COLO668 (cell line): ENCODE measurements at regions not wholly inside any gene's neighbourhood (a gene's known extent, or its start where the extent isn't known, plus 50 kb on each side); places are given as distances from the start of the nearest gene placed in this dataset.

ENCODE experiments used
- DNase-seq: peaks from one replicate; lab custom pipeline; 2025; ENCODE audit not compliant: unreplicated experiment; lab: John Stamatoyannopoulos, UW

DNA sequence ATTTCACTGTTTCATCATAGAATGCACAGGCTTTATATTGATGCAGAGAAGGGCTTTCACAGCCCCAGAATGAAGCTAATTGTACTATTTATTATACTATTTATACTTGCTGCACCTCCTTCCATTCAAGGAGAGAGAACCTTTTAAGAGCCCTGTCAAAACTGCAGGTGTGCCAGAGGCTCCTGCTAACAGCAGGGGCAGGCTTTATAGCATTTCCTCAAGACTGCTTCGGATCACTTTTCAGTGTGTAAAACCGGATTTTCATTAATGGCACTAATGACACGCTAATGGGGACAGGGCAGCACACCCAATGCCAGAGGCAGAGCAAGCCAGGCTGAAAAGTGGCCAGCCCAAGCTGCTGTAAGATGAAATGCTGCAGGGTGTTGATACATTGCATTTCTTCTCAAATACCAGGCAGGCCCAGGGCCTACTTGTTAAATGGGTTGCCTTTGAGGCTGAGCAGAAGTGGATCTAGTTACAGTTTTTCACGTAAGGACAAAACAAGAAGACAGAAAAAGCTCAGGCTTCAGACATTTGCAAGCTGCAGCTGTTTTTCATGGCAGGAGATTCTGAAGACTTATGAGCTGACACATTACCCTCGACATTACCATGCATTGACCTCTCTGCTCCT lies 487.7 kb upstream of the BTBD3 start:
- DNase-seq = no peak

DNA sequence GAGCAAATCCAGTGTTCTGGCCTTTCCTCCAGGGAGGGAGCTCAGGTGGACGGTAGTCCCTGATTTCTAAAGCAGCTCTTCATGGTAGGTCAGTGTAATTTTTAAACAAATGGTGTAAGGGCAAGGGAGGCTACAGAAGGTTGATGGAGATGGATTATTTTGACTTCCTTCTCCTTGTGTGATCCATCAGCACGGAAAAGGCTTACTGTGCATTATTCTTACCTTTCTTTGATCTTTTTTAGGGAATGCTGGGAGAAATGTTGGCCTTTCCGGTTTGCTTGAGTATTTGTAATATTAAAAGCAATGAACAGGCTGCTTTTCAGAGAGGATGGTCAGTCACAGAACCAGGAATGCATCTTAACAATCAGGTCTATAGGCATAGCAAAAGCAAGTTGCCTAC lies 487.0 kb upstream of the BTBD3 start:
- DNase-seq = no peak

DNA sequence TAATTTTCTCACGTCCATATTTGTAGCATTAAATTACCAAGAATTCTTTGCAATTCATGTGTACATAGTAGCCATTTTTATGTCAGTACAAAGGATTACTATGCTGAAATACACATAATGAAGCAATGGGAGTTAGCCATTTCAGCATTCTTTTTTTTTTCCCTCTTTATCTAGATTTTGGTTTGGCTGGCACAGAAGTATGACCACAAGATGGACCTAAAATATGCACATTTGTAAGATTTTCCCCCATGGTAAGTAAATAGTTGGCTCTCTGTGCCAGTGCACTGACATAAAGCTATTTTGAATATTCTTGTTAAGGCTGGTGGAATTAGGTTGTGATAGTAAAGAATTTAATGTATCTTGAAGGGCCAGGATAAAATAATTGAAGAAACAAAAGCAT lies 486.1 kb upstream of the BTBD3 start:
- DNase-seq = no peak

DNA sequence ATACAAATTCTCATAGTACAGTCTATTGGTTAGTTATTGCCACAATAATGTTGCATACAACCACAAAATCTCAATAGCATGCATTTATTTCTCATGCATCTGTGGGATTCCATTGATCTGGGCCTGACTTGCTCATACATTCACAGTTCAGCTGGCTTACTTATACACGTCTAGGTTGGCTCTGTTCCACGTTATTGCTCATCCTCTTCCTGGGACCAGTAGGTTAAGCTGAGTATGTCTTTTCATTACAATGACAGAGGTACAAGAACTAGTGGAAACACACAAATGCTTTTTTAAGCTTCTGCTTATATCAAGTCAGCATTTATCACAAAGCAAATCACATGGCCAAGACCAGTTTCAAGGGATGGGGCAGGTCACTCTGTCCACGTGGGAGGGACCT lies 485.3 kb upstream of the BTBD3 start:
- DNase-seq = no peak

DNA sequence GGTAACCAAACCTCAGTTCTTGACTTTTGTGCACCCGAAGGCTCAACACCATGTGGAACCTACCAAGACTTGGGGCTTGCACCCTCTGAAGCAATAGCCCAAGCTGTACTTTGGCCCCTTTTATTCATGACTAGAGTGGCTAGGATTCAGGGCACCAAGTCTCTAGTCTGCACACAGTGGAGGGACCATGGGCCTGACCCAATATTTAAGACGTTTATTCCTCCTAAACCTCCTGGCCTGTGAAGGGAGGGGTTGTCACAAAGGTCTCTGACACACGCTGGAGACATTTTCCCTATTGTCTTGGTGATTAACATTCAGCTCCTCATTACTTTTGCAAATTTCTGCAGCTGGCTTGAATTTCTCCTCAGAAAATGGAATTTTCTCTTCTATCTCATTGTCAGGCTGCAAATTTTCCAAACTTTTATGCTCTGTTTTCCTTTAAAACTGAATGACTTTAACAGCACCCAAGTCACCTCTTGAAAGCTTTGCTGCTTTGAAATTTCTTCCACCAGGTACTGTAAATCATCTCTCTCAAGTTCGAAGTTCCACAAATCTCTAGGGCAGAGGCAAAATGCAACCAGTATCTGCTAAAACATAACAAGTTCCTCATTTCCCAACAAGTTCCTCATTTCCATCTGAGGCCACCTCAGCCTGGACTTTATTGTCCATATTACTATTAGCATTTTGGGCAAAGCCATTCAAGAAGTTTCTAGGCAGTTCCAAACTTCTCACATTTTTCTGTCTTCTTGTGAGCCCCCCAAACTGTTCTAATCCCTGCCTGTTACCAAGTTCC lies 481.4 kb upstream of the BTBD3 start:
- no peak for DNase-seq

DNA sequence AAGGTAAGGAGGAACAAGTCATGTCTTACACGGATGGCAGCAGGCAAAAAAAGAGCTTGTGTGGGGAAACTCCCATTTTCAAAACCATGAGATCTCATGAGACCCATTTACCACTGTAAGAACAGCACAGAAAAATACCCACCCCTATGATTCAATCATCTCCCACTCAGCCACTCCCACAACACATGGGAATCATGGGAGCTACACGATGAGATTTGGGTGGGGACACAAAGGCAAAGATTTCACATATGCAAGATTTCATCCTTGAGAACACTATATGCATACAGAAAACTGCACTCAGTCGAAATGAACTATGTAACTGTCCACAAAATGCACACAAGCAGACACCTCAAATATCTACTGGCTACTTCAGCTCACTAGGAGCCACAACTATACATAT lies 480.6 kb upstream of the BTBD3 start:
- no peak for DNase-seq

DNA sequence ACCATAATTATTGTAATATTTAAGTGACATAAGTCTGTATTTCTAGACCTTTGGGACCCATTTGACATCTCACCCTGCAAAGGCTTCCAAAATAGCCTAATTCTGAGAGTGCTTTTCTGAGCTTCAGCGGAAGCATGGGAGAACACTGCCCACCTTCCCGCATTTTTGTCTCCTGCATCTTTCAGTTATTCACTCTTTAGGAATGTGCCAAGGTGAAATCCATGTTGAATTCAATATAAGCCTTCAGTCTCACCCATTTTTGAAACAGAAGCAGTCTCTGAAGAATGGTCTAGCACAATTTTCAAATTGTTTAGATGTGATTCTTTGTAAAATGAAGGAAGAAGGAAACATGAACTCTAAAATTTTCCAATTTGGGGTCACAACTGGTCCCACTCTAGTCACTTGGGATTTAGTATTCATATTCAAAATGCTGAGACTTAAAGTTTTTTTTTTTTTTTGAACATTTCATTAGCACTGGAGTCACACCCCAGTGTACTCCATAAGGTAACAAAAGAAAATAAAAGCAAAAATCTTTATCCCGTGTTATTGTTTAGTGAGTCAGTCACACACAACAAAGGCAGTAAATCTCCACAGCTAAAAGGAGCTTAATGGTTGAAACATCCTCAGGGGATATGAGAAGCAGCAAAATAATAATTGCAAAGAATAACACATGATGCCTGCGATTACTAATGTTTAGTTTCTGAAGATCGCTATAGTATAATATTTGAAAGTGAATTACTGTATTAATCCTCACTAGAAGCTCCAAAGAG lies 479.9 kb upstream of the BTBD3 start:
- no peak for DNase-seq

DNA sequence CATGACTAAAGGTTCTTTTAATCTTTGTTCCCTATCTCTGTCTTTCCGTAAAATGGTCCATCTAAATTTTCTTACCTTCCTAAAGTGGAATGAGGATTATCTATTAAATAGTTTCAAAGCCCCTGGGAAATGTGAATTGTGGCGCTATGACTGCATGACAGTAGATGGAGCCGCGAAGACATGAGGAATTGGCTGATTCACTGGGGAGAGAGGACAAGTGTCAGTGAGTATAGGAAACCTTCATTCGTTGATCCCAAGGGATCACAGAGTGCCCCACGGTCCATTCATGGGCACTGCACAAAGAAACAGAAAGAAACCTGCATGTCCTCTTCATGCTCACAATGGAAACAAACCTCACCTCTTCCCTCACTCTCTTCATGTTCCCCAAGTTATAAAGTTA lies 479.3 kb upstream of the BTBD3 start:
- no peak for DNase-seq

DNA sequence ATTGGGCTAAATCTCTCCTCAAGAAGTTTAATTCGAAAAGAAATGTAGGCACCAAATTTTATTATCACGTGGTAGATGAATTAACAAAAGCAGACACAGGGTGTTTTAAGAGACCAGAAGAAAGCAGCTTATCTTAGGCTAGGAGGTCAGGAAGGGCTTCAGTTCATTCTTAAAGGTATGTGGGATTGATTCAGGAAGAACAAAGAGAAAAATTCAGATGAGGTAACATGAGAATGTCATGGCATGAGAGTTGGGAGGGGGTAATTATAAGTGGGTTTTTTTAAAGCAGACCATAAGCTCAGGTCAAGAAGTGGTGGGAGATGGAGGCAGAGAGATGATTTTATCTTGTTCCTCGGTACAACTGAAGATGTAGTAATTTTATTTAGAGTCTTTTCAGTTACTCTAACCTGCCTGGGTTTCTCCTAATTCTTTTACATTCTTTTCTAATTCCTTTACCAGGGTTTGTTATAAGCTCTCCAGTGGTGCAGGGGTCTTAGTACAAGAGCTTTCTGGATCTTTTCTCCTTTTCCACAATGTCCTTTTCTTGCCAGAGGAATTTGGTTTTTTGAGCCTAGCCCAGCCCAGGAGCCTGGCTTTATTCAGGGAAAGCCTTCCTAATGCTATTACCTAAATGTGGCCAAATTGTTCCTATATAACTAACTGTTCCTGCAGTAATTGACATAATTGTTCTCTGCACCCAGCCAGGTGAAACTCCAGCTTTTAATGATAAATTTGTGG lies 474.1 kb upstream of the BTBD3 start:
- no peak for DNase-seq

DNA sequence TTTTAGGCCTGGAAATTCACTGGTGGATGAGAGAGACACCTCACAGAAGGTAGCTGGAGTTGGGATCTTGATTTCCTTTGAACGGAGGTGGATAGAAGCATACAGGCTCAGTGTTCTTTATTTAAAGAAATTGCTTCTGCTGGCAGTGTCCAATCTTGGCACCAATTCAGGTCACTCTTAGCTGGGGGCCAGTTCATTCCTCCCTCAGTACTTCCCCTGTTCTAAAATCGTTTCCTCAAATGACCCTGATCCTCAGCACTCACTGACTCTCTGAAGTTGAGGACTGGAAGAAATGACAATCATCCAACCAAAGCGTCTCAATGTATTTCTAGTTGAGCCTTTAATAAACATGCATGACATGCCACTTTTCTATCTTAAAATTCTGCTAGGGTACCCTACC lies 472.5 kb upstream of the BTBD3 start:
- no peak for DNase-seq

DNA sequence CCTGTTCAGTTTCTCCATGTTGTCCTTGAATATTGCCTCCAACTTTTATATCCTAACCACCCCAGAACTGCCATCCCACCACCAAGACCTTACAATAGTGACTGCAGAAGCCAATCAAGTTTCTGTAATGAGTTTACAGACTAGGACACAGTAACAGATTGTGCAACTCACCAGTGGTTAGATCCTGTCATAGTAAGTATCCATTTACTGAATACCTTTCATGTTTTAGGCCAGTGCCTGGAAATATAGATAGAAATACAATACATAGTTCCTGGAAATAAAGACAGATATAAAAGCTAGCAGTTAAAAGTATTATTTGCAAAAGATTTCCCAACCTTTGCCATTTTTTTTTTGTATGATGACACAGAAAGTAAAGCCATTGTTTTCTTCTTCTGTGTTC lies 471.8 kb upstream of the BTBD3 start:
- DNase-seq = no peak

DNA sequence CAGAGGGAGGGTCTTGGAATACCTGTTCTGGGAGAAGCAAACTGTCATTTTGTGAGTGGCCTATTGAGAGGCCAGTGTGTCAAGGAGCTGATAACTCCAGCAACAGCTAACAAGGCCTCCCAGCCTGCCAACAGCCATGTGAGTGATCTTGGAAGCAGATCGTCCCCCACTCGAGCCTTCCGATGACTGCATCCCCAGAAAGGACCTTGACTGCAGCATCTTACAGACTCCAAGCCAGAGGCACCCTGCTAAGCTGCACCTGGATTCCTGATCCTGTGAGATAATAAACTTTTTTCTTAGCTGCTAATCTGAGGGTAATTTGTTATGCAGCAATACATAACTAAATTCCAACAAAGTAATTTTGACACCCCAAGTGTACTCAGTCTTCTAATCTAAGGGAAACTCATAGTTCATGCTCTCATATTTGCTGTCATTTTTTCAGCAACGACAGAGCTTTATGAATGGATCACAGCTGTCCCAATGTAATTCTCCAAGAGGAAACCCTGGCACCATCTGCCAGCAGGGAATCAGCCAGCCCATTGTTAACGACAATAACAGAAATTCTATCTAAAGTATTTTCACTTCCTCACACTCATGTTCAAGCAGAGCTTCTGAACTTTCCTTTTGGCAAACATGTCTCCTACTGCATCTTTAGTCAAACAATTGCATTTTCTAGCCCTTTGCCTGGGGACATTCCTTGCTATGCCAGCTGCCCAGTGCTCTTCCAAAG lies 470.2 kb upstream of the BTBD3 start:
- no peak for DNase-seq

DNA sequence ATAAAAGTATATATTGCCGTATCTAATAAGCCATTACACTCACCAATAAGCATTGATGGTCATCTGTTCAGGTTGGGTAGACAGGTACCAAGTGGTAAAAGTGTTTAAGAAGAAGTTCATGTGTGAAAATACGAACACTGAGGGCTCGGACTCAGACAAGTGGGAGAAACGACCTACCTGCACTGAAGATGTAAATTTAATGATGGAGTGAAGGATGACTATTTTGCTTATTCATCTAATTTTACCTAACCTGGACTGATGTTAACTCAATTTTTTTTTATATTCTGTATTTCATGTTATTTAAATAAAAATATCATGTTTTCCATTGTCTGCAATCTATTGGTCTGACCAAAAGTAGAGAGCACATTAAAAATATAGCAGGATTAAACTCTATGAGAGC lies 469.1 kb upstream of the BTBD3 start:
- no peak for DNase-seq

DNA sequence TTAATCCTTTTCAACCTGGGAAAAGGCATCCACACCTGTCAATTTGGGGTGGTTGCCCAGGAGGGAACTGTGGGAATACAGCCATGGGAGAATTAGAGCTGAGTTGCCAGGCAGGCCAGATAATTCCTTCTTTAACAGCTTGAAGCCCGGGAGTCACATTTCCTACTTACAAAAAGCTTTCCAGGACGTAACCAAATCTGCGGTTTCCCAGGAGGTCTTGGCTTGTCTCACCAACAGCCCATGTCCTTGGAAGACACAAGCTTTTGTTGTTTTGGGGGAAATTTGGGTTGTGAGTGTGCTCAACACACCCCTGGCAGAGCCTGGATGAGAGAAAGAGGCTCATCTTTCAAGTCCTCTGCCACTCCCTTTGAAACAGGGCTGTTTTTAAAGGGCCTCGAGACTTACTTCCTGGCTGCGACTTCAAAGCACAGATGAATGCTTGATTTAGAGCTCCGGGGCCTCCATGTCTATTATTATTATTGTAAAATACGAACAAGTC lies 465.9 kb upstream of the BTBD3 start:
- no peak for DNase-seq

DNA sequence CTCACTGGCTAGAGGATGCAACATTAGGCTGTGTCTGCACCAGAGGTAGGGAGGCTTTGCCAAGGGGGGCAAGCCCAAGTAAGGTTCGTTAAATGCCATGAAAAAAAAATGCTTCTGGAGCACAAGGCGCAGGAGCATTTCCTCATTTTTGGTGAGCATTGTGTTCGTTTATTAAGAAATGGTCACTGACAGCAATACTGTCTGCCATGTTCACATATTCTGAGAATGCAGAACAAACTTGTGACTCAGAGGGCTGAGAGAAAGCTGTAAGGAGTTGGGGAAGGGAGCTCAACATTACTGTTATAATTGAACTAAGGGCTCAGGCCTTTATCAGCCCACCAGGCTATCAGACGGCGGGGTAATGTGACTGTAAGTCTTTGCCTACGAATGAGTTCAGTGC lies 465.4 kb upstream of the BTBD3 start:
- no peak for DNase-seq

DNA sequence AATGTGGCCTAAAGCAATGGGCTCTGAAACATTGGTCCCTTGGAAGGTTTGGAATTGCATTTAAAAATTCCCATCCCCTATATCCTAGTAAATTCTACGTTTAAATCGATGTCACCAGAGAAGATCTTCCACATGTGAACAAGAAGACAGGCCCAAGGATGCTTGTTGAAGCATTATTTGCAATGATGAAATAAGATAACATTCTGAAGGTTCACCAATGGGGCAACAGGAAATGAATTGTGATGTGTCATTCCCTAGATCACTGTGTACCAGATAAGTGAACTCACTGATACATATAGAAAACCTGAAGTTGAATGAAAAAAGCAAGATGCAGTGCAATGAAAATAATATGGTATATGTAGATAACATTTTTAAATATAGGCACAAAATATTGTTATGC lies 464.3 kb upstream of the BTBD3 start:
- DNase-seq = no peak

DNA sequence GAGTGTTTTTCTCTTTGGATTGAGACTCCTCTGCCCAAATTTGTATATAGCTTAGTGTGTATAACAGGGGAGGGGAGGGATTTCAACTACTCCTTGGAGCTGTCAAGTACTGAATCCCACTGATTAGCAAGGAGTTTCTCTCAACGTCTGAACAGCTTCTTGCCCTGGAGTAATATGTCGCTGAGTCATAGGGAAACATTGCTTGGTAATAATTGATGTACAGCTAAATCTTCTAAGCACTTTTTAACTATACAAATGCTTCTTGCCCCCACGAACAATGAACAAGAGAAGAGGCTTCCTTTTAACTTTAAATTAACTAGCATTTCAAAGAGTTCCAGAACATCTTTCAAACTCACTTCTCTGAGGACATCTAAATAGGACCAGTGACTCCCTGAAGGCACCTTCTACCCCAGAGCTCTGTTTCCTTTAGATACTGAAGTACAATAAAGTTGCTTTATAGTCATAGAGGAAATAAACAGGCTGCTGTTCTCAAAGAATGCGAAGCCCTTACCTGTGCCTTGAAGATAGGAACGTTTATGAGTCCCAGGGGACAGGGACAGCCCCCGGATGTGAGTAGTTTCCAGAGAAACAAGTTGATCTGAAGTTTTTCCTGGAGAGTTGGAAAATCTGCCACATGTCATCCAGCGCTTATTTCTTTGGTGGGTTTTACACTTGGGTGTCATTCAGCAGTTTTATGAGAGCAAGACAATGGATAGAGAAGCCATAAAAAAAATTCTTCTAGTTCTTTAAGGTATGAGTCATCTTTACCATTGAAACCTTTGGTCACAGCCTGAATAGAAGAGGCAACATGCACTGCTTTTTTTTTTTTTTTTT lies 462.5 kb upstream of the BTBD3 start:
- DNase-seq = no peak

DNA sequence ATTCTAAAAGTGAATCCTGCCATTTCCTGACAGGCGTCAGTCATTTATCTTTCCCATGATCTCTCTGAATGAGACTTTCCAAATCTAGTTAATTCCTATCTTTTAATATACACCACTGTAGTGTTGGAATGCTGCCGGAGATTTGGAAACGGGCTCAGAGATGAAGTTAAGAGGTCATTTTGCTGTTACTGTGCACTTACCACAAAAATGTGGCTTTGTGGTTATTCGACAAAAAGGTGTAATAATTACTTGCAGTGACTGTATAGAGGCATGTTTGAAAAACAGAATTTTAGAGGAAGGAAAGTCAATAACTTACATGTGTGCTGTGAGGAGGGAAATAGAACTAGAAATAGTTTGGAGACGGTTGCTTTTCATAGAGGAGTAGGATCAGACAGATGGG lies 460.2 kb upstream of the BTBD3 start:
- DNase-seq = no peak

DNA sequence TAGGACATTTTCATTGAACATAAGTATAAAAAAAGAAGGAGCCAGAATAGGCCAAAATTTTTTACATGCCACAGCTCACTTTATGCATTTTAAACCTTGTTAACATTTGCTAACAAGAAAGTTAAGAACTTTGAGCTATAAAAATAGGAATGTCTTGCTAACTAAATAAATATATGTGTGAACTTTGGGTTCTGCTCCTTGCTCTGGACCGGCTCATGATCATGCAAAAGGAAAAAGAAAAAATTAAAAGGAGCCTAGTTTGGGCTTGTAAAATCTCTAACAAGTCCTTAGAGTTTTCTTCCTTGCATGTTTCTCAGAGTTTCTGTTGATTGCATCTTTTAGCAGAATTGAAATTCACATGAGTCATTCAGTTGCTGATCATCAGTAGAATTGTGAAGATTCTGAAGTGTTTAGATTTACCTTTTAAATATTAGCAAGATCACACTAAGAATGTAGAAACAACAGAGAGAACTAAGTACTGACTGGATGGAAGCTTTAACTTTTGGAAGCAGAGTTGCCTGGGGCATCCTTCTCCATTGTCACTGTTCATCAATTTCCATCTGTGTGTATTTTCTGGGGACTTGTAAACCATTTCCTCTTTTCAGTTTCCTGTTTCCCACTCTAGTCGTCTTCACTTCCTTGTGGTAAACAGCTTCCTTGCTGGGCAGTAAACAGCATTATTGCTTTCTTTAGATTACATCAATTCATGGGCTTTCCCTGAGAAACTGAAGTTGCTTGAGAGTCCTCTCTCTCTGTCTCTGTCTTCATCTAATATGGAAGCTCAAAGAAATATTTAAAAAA lies 458.4 kb upstream of the BTBD3 start:
- DNase-seq = no peak
